Hematopoietic multipotent progenitor cell treated with erythropoietin and hydrocortisone succinate and interleukin-3 and kit ligand, for 4 days (in vitro differentiated cells): ENCODE measurements at regions not wholly inside any gene's neighbourhood (a gene's known extent, or its start where the extent isn't known, plus 50 kb on each side); places are given as distances from the start of the nearest gene placed in this dataset.

Experiments used
- DNase-seq: peaks from one replicate; pipeline ENCODE4 v3.0.0-alpha.2; 2015

- DNase-seq: no peak
Observed at GRCh38 chr2:34123996-34124785, 525.1 kb upstream of the FAM98A start.

GRCh38 chr2:34121076-34121475 is 522.0 kb upstream of the FAM98A start:
- peak; percentile 55 for DNase-seq

GRCh38 chr2:34115076-34115475 is 516.0 kb upstream of the FAM98A start:
- DNase-seq: no peak

GRCh38 chr2:34112161-34112560 is 513.1 kb upstream of the FAM98A start:
- no peak for DNase-seq

- no peak for DNase-seq
Observed at GRCh38 chr2:34110392-34110791, 511.3 kb upstream of the FAM98A start.

GRCh38 chr2:34107811-34108210 is 508.7 kb upstream of the FAM98A start:
- no peak for DNase-seq

- no peak for DNase-seq
Observed at GRCh38 chr2:34105006-34105767, 506.1 kb upstream of the FAM98A start.

- DNase-seq: no peak
Observed at GRCh38 chr2:34104601-34105000, 505.5 kb upstream of the FAM98A start.

- DNase-seq: no peak
Observed at GRCh38 chr2:34103437-34103836, 504.3 kb upstream of the FAM98A start.

GRCh38 chr2:34102339-34102738 is 503.2 kb upstream of the FAM98A start:
- DNase-seq: no peak

GRCh38 chr2:34099377-34099776 is 500.3 kb upstream of the FAM98A start:
- no peak for DNase-seq

- no peak for DNase-seq
Observed at GRCh38 chr2:34098256-34098655, 499.2 kb upstream of the FAM98A start.

GRCh38 chr2:34096562-34097171 is 497.6 kb upstream of the FAM98A start:
- DNase-seq: peak; percentile 76

- no peak for DNase-seq
Observed at GRCh38 chr2:34093790-34094189, 494.7 kb upstream of the FAM98A start.

GRCh38 chr2:34070196-34070595 is 471.1 kb upstream of the FAM98A start:
- DNase-seq: no peak

- DNase-seq: no peak
Observed at GRCh38 chr2:34069604-34070003, 470.5 kb upstream of the FAM98A start.

GRCh38 chr2:34050413-34050812 is 451.3 kb upstream of the FAM98A start:
- DNase-seq: no peak

GRCh38 chr2:34045101-34045655 is 446.1 kb upstream of the FAM98A start:
- no peak for DNase-seq

GRCh38 chr2:34037886-34038285 is 438.8 kb upstream of the FAM98A start:
- no peak for DNase-seq

GRCh38 chr2:34037157-34037556 is 438.1 kb upstream of the FAM98A start:
- no peak for DNase-seq

GRCh38 chr2:34031097-34031496 is 432.0 kb upstream of the FAM98A start:
- no peak for DNase-seq

- DNase-seq: no peak
Observed at GRCh38 chr2:34030273-34030672, 431.2 kb upstream of the FAM98A start.

- DNase-seq: no peak
Observed at GRCh38 chr2:34029073-34029472, 430.0 kb upstream of the FAM98A start.

- peak; percentile 1 for DNase-seq
Observed at GRCh38 chr2:34025196-34025595, 426.1 kb upstream of the FAM98A start.
